NCI-H1436 treated with DMSO at 0.1 percent for 48 hours (cell line): ENCODE measurements at regions not wholly inside any gene's neighbourhood (a gene's known extent, or its start where the extent isn't known, plus 50 kb on each side); places are given as distances from the start of the nearest gene placed in this dataset.

ENCODE experiments used
- DNase-seq: peaks from one replicate; lab custom pipeline; 2025; lab: John Stamatoyannopoulos, UW

DNA sequence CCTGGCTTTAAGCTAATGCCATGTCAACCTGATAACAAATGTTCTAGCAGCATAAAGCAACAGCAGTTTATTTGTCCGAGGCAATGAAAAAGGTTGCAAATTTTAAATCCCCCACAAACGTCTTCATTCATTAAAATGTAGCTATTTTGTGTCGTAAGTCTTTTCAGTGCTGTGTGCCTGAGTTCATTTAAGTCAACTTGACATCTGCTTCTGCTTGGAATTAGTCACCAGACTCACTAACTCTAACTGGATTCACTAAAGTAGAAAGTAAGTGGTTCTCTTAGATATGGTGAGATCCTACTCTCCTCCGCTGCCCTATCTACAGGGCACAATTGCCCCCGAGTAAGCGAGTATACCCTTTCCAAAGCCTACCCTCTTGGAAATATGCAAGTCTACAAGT, 118.4 kb upstream of the CHRM3 start:
- DNase-seq: no peak

- no peak for DNase-seq
Observed at GRCh38 chr1:239263801-239264200, 122.6 kb upstream of the CHRM3 start.

DNA sequence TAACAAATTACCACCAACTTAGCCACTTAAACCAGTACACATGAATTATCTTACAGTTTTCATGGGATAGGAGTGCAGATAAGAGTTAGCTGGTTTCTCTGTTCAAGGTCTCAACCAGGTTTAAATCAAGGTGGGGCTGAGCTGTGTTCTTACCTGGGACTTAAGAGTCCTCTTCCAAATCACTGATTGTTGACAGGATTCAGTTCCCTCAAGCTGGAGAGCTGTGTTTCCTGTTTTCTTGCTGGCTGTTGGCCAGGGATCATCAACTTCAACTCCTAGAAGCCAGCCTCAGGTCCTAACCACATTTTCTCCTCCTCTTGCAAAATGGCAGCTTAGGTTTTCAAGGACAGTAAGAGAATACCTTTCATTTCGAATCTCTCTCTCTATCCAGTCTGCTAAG, 123.8 kb upstream of the CHRM3 start:
- no peak for DNase-seq

DNA sequence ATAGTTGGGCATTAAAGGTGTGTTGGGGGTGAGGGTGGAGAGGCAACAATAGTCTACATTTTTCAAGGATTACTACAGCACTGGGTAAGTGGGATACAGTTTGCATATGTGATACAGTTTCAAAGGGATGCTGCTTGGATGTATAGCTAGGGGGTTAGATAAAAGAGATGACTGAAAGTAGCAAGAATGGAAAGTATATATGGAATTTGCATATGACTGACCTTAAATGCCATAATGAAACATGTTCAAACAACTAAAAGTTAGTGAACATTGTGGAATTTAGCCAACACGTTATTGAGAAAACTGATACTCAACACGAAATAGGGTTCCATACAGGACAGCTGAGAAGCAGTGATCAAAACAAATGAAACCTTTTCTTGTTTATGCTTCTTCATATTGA, 124.8 kb upstream of the CHRM3 start:
- no peak for DNase-seq

DNA sequence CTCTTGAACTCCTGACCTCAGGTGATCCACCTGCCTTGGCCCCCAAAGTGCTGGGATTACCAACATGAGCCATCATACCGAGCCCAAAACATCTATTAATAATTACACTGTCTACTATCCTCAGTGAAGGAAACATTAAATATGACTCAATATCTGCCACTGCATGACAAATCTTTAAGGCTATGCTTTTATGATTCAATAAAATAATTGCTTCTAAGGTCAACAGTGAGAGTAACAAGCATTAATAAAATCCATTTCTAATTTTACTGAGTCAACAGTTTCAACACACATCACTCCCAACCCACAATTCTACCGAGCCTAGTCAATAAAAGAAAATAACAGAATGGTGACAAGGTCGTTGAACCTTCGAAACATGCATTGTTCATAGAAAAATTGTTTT, 125.5 kb upstream of the CHRM3 start:
- DNase-seq: no peak

DNA sequence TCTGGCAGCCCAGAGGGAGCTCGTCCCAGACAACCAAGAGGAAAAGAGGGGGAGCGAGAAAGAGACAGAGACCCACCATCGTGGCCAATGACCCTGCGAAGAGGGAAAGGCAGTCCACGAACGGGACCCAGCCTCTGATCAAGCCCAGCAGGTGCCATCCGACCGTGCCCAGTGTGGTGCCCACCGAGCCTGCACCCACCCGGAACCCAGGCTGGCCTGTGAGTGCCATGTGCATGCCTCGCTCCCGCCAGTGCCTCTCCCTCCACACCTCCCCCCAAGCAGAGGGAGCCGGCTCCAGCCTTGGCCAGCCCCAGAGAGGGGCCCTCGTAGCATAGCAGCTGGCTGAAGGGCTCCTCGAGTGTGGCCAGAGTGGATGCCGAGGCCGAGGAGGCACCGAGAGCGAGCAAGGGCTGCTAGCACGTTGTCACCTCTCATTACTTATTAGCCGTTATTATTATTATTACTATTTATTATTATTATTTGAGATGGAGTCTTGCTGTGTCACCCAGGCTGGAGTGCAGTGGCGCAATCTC, 130.7 kb upstream of the CHRM3 start:
- DNase-seq: no peak

DNA sequence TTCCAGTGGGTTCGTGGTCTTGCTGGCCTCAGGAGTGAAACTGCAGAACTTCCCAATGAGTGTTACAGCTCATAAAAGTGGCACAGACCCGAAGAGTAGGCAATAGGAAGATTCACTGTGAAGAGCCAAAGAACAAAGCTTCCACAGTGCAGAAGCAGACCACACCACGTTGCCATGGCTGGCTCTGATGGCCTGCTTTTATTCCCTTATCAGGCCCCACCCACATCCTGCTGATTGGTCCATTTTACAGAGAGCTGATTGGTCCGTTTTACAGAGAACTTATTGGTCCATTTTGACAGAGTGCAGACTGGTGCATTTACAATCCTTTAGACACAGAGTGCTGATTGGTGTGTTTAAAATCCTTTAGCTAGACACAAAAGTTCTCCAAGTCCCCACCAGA, 131.4 kb upstream of the CHRM3 start:
- DNase-seq: no peak

DNA sequence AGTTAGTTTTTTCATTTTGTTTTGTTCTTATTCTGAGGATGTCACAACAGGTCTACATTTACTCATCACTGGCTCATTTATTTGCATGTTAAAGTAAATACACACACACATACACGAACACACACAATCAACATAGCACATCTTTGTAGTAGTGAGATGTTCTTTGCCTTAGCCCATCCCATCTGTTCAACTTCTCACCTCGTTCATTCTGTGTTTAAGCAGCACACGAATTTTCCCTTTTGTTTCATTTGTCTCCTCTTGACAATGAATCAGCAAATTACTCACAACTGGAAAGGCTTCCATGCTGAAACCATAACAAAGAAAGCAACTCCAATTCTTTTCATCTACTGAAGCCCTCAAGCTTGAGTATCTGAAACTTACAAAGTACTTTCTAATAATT, 133.3 kb upstream of the CHRM3 start:
- DNase-seq: no peak

GRCh38 chr1:239250353-239251035, 135.9 kb upstream of the CHRM3 start:
- no peak for DNase-seq

GRCh38 chr1:239247285-239247684, 139.1 kb upstream of the CHRM3 start:
- no peak for DNase-seq

DNA sequence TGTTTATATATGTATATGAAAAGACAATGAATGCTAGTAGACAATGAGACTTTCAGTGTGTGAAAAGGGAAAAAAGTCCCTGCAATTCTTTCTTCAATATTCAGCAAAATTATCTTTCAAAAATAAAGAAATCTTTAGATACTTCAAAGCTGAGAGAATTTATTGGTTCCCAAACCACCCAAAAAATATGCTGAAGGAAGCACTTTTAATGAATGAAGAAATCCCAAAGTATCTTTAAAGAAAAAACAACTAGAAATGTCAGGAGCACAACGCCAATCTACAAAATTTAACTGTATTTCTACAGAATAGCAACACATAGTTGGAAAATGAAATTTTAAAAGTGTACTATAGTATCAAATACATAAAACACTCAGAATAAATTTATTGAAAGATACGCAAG, 142.3 kb upstream of the CHRM3 start:
- no peak for DNase-seq

- DNase-seq: no peak
Observed at GRCh38 chr1:239243006-239243405, 143.4 kb upstream of the CHRM3 start.

DNA sequence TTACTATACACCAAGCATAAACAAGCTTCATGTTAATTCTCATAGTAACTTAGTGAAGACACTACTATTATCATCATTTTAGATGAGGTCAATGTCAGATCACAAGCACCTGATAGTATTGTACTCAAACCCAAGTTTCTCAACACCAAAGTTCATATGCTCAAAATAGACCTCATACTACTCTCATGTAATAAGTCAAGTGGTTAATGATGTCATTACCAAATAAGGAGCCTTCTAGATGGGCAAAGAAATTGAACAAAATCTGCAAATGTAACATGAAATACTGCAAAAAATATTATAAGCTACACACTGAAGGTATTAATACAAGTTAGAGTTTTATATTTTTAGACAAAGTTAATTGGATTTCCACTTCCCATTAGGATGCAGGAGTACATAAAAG, 144.0 kb upstream of the CHRM3 start:
- no peak for DNase-seq

DNA sequence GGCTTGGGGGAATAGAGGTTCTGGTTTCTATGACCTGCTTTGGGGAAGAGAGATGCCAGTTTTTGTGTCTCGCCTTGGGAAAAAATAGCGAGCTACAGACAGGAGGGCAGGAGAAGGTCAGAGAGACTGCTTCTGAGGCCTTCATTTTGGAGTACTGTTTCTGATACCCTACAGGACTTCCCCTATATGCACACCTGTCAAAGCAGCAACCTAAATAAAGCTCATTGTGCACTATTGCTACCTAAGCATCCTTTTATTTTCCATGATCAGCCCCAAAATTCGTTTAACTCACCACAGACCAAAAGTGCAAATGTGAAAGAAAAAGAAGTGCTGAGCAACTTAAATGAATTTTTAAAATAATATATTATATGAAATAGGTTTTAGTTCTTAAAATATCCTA, 145.6 kb upstream of the CHRM3 start:
- no peak for DNase-seq

DNA sequence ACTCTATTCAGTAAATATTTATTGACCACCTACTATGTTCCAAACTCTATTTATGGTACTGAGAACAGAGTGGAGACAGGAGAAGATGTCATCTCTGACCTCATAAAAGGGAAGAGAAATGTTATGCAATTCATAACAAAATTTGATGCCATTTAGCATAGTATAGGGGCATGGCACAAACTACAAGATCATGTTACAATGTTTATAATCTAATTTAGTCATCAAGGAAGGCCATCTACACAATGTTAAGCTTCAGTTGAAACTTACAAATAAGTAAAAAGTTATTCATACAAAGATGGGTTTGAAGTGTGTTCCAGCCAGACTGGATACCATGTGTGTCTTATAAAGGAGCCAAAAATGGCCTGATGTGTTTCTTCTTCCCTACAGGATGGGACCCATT, 146.8 kb upstream of the CHRM3 start:
- no peak for DNase-seq

GRCh38 chr1:239237912-239238311, 148.5 kb upstream of the CHRM3 start:
- DNase-seq: no peak

DNA sequence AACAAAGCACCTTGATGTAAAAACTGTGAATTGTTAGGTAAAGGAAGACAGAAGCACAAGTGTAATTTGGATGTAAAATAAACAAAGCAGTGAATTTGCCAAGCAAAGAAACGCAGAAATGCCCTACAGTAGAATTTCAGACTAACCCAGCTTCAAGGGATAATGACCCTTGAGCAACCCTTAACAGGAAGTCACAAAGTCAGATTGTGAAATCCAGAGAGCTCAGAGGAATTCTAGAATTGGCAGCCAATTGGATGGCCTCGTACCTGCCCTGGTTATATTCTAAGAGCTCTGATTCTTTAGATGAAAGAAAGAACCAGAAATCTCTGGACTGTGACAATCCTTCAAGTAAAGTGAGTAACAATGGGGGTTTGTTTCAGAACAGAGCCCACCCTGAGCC, 152.7 kb upstream of the CHRM3 start:
- no peak for DNase-seq

GRCh38 chr1:239232921-239233320, 153.4 kb upstream of the CHRM3 start:
- no peak for DNase-seq

DNA sequence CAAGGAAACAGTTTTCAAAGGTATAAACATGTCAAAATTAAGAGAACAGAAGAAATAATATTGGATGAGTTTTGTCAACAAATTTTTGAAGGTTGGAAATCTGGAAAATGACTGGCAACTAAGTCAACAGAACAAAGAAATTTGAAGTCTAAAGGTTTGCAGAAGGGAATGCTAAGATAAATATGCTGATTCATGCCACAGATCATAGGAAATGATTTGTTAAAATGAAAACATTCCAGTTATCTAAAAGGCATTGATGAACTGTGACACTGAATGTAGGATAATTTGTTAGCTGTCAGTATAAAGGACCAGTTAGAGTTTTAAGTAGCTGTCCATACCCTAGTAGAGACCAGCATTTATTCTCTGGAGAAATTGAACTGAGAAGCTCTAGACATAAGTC, 157.9 kb upstream of the CHRM3 start:
- DNase-seq: no peak

GRCh38 chr1:239225396-239225795, 161.0 kb upstream of the CHRM3 start:
- no peak for DNase-seq

DNA sequence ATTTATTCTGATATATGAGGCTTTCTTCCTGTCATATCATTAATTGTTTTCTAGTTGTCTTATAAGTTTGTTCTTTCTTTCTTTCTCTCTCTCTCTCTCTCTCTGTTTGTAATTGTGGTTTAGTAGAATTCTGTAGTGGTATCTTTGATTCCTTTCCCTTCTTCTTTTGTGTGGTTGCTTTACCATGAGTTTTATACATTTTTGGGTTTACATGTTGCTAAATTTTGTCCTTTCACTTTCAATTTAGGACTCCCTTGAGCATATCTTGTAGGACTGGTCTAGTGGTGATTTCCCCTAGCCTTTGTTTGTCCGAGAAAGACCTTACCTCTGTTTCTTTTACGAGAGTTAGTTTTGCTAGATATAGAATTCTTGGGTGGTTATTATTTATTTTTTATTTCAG, 162.3 kb upstream of the CHRM3 start:
- no peak for DNase-seq

DNA sequence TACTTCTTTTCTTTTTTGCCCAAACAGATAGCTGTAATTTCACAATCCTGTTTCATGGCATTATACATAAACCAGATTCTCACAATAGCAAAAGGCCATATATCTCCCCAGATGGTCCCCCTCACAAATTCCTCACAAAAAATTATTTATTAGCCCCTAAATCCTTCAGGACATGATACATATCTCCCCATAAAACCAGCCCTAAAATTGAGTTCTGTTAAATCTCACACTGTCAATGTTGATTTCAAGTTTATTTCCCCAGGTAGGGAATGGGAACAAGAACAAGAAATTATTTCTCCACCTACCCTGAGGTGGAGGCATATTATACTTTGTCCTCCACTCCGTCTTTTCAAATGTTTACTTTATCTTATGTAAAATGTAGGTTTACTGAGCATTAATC, 163.4 kb upstream of the CHRM3 start:
- DNase-seq: no peak

GRCh38 chr1:239221656-239222055, 164.7 kb upstream of the CHRM3 start:
- no peak for DNase-seq

- DNase-seq: no peak
Observed at GRCh38 chr1:239219679-239220078, 166.7 kb upstream of the CHRM3 start.
